ENCODE measurements at regions not wholly inside any gene's neighbourhood (a gene's known extent, or its start where the extent isn't known, plus 50 kb on each side); places are given as distances from the start of the nearest gene placed in this dataset.

GRCh38 chr4:112767386-112767785 is 130.4 kb downstream of the LARP7 start:
- TF ChIP-seq POLR2A (IDR thresholded peaks at IDR 0.05; ENCODE audit: low read depth, low read length) (no peak), CTCF (IDR thresholded peaks at IDR 0.05; ENCODE audit: extremely low read depth in 1 of 2, insufficient read depth in 1 of 2, low read depth in 1 of 2, low read length in 2 of 2) (no peak), POLR2AphosphoS5 (IDR thresholded peaks at IDR 0.05; ENCODE audit: insufficient read depth, low read depth, low read length) (no peak), EZH2 (IDR thresholded peaks at IDR 0.05; ENCODE audit: borderline replicate concordance, low read depth, low read length, severe bottlenecking) (no peak), MYC (IDR thresholded peaks at IDR 0.05; ENCODE audit: low read depth, low read length) (no peak)
